SH-SY5Y (cell line): ENCODE measurements at regions not wholly inside any gene's neighbourhood (a gene's known extent, or its start where the extent isn't known, plus 50 kb on each side); places are given as distances from the start of the nearest gene placed in this dataset.

ENCODE experiments used
- GATA2 ChIP-seq: IDR thresholded peaks from 2 replicates; pipeline ENCODE4 v1.6.1; 2011; ENCODE audit warnings: mild to moderate bottlenecking, low read depth, low read length
- GATA3 ChIP-seq: IDR thresholded peaks from 2 replicates; pipeline ENCODE4 v1.6.1; 2011; ENCODE audit warnings: low read depth, mild to moderate bottlenecking, low read length, moderate library complexity

DNA sequence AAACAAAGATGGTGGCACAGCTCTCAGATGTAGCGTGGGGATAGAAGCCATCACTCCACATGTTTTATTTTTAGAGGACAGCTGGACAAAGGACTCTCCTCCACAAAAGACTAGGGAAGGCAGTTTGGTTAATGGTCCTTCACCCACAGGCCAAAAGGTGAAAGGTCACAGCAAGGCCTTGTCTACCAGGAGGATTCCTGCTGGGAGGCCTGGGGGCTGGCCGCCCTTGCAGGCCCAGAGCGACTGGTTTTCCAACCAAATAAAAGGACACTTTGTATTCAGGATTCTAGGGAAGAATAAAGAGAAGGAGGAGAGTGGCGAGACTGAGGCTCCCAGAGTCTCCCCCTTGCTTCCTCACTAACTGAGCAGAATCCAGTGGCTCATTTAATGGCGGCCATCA lies 94.3 kb downstream of the AXIN2 start:
- TF ChIP-seq GATA2 (no peak), GATA3 (no peak)
